RPMI7951 (cell line): ENCODE measurements at regions not wholly inside any gene's neighbourhood (a gene's known extent, or its start where the extent isn't known, plus 50 kb on each side); places are given as distances from the start of the nearest gene placed in this dataset.
A peak's percentile ranks its signal among the peaks of the same experiment; 100 is the strongest.

Experiments used
- DNase-seq: peaks from one replicate; pipeline ENCODE4 v3.0.0-alpha.2; 2012; ENCODE audit warnings: low read depth

GRCh38 chr5:61905613-61906012, 400.4 kb upstream of the KIF2A start:
- DNase-seq = no peak

GRCh38 chr5:61906820-61907219, 399.2 kb upstream of the KIF2A start:
- no peak for DNase-seq

- DNase-seq = no peak
Observed at GRCh38 chr5:61907995-61908394, 398.0 kb upstream of the KIF2A start.

GRCh38 chr5:61910771-61911170, 395.2 kb upstream of the KIF2A start:
- DNase-seq = peak; percentile 0

GRCh38 chr5:61912559-61912958, 393.4 kb upstream of the KIF2A start:
- no peak for DNase-seq

- DNase-seq = no peak
Observed at GRCh38 chr5:61915646-61916045, 390.4 kb upstream of the KIF2A start.

- no peak for DNase-seq
Observed at GRCh38 chr5:61916621-61917620, 389.1 kb upstream of the KIF2A start.

- no peak for DNase-seq
Observed at GRCh38 chr5:61918611-61919010, 387.4 kb upstream of the KIF2A start.

- no peak for DNase-seq
Observed at GRCh38 chr5:61919920-61920319, 386.1 kb upstream of the KIF2A start.

- DNase-seq = no peak
Observed at GRCh38 chr5:61924251-61924650, 381.8 kb upstream of the KIF2A start.

- DNase-seq = no peak
Observed at GRCh38 chr5:61926911-61927310, 379.1 kb upstream of the KIF2A start.

GRCh38 chr5:61931236-61931635, 374.8 kb upstream of the KIF2A start:
- no peak for DNase-seq

GRCh38 chr5:61933787-61934626, 372.0 kb upstream of the KIF2A start:
- peak; percentile 24 for DNase-seq

GRCh38 chr5:61941637-61942036, 364.4 kb upstream of the KIF2A start:
- no peak for DNase-seq

GRCh38 chr5:61942462-61943049, 363.4 kb upstream of the KIF2A start:
- no peak for DNase-seq

- no peak for DNase-seq
Observed at GRCh38 chr5:61943713-61944112, 362.3 kb upstream of the KIF2A start.

GRCh38 chr5:61948151-61948550, 357.9 kb upstream of the KIF2A start:
- DNase-seq = no peak

GRCh38 chr5:61949054-61949678, 356.8 kb upstream of the KIF2A start:
- DNase-seq = no peak

GRCh38 chr5:61949679-61950435, 356.1 kb upstream of the KIF2A start:
- DNase-seq = no peak

GRCh38 chr5:61951295-61951694, 354.7 kb upstream of the KIF2A start:
- DNase-seq = no peak

- DNase-seq = no peak
Observed at GRCh38 chr5:61953913-61954312, 352.1 kb upstream of the KIF2A start.
